ENCODE measurements at regions not wholly inside any gene's neighbourhood (a gene's known extent, or its start where the extent isn't known, plus 50 kb on each side); places are given as distances from the start of the nearest gene placed in this dataset.

- TF ChIP-seq CTCF (IDR thresholded peaks at IDR 0.05; ENCODE audit: insufficient read depth, low read length), result no peak
- no peak for TF ChIP-seq POLR2AphosphoS5 (IDR thresholded peaks at IDR 0.05; ENCODE audit: low read depth)
- TF ChIP-seq REST (IDR thresholded peaks at IDR 0.05; ENCODE audit: insufficient replicate concordance, low read depth), result no peak
These were observed 201.2 kb downstream of the CDCA7 start for GRCh38 chr2:173555833-173556232.
